Tibial artery (tissue), 4 donors: ENCODE measurements at regions not wholly inside any gene's neighbourhood (a gene's known extent, or its start where the extent isn't known, plus 50 kb on each side); places are given as distances from the start of the nearest gene placed in this dataset.

Experiments used
- DNase-seq, 2 donors: peaks; one replicate each; pipeline ENCODE4 v3.0.0-alpha.2; 2019
- H3K27ac ChIP-seq, 2 donors: fragments of 200-600 bp; sonication (generic) in 1 of 2; 1 replicate in 1 of 2; 2 replicates in 1 of 2; pipeline ENCODE4 v1.5.1; 2018 to 2019; ENCODE audit warnings: mild to moderate bottlenecking in 1 of 2
- H3K27me3 ChIP-seq, 2 donors: fragments of 200-600 bp; sonication (generic) in 1 of 2; one replicate each; pipeline versions ENCODE4 v1.5.1 to v1.6.0; 2016 to 2019
- H3K36me3 ChIP-seq, 3 donors: fragments of 200-600 bp; sonication (generic) in 2 of 3; one replicate each; pipeline ENCODE4 v1.5.1; 2016 to 2019; ENCODE audit warnings: mild to moderate bottlenecking in 2 of 3
- H3K4me1 ChIP-seq, 4 donors: fragments of 200-600 bp; sonication (generic) in 2 of 4; 1 replicate in 3 of 4; 2 replicates in 1 of 4; pipeline ENCODE4 v1.5.1; 2016 to 2019
- H3K4me3 ChIP-seq, 2 donors: fragments of 200-600 bp; sonication (generic) in 1 of 2; 1 replicate in 1 of 2; 2 replicates in 1 of 2; pipeline ENCODE4 v1.5.1; 2018 to 2019; ENCODE audit warnings: mild to moderate bottlenecking in 2 of 2
- H3K9me3 ChIP-seq, 3 donors: fragments of 200-600 bp; sonication (generic) in 1 of 3; one replicate each; pipeline ENCODE4 v1.5.1; 2016 to 2019
- intact Hi-C: fragments of 100-400 bp; cut with DNase I; formaldehyde crosslinking; loops from one replicate; pipeline ENCODE4 v1.15.0; 2023; ENCODE audit warnings: low total_unique reads
- TF ChIP-seq, protein P1 (sequence below), 2 experiments: fragments of 200-600 bp in 1 of 2; fragments of 450-650 bp in 1 of 2; IDR thresholded peaks; one replicate each; pipeline ENCODE4 v1.5.1; 2017 to 2019; ENCODE audit warnings: antibody characterized with exemption in 2 of 2, mild to moderate bottlenecking in 1 of 2, moderate library complexity in 1 of 2

DNA sequence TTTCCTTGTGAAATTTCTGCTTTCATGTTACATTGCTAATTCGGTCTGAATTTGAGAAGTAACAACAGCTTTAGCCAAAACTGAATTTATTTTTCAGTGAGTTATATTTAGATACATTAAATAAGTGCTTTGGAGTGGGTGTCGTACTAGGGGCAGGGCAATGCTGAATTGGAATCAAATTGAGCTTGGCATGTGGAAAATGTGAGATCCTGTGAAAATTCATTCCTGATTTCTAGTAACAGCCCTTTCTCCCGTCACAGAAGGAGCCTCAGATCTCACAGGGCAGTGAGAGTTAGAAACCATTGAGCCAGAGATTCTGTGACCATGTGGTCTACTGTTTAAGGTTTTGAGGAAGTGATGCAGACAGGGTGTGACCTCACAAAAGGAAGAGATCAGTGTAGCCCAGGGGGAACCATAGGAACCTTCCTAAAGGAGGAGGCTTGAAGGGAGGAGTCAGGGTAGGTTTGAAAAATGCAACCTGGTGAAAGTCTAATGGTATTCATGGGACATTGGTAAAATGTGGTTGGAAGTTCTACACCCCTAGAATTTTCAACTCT, 1136.8 kb downstream of the AACS start:
- Histone ChIP-seq H3K27ac (no peak overlapping the region), H3K36me3 (no peaks in the 10 kb centered on the region), H3K9me3 (no peaks in the 10 kb centered on the region), H3K4me3 (no peak overlapping the region), H3K27me3 (no peaks in the 10 kb centered on the region), H3K4me1 (no peaks in the 10 kb centered on the region)
- intact Hi-C loops, result no loop called here
- TF ChIP-seq, protein P1, sequence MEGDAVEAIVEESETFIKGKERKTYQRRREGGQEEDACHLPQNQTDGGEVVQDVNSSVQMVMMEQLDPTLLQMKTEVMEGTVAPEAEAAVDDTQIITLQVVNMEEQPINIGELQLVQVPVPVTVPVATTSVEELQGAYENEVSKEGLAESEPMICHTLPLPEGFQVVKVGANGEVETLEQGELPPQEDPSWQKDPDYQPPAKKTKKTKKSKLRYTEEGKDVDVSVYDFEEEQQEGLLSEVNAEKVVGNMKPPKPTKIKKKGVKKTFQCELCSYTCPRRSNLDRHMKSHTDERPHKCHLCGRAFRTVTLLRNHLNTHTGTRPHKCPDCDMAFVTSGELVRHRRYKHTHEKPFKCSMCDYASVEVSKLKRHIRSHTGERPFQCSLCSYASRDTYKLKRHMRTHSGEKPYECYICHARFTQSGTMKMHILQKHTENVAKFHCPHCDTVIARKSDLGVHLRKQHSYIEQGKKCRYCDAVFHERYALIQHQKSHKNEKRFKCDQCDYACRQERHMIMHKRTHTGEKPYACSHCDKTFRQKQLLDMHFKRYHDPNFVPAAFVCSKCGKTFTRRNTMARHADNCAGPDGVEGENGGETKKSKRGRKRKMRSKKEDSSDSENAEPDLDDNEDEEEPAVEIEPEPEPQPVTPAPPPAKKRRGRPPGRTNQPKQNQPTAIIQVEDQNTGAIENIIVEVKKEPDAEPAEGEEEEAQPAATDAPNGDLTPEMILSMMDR (IDR thresholded peaks at IDR 0.05), result no peak
- no peak for DNase-seq

DNA sequence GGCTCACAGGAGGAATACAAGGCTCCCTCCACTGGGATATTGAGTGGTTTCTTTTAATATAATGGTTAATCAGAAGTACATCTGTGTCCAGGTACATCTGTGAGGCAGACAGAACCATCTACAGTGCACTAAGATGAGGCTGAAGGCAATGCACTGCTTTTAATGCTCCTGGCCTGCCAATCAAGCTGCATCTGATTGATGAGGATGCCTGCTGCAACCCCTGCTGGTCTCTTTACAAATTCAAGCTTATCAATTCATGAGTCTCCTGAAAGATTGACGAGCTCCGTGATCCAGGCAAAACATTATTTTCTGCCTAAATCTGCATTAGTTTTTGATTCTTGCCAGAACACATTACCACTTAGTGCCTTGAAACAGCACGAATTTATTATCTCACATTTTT, 1139.1 kb downstream of the AACS start:
- intact Hi-C loops, result no loop called here
- no peaks in the 10 kb centered on the region for H3K36me3 ChIP-seq
- H3K27me3 ChIP-seq, result no peaks in the 10 kb centered on the region
- H3K9me3 ChIP-seq, result no peaks in the 10 kb centered on the region
- no peak overlapping the region for H3K4me3 ChIP-seq
- TF ChIP-seq, protein P1 (IDR thresholded peaks at IDR 0.05), result no peak
- no peak overlapping the region for H3K27ac ChIP-seq
- DNase-seq, result no peak
- H3K4me1 ChIP-seq, result no peaks in the 10 kb centered on the region

DNA sequence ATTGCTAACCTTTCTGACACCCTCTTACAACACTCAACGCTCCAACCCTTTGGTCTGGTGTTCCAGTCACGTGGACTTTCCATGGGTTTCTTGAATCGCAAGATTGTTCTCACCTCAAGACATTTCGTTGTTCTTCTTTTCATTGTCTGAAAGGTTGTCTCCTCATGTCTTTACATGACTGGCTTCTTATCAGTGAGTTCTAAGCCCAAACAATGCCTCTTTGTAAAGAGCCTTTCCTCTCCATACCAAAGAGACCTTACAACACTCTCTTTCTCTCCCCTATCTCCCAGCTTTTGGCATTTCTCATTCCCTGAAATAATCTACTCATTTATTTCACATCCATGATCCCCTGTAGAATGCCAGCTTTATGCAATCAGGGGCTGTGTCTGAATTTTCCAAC, 1144.8 kb downstream of the AACS start:
- Histone ChIP-seq H3K27me3 (no peaks in the 10 kb centered on the region), H3K9me3 (no peaks in the 10 kb centered on the region), H3K4me1 (no peaks in the 10 kb centered on the region), H3K36me3 (no peaks in the 10 kb centered on the region), H3K27ac (no peak overlapping the region), H3K4me3 (no peak overlapping the region)
- intact Hi-C loops, result no loop called here
- TF ChIP-seq, protein P1 (IDR thresholded peaks at IDR 0.05), result no peak
- DNase-seq, result no peak

DNA sequence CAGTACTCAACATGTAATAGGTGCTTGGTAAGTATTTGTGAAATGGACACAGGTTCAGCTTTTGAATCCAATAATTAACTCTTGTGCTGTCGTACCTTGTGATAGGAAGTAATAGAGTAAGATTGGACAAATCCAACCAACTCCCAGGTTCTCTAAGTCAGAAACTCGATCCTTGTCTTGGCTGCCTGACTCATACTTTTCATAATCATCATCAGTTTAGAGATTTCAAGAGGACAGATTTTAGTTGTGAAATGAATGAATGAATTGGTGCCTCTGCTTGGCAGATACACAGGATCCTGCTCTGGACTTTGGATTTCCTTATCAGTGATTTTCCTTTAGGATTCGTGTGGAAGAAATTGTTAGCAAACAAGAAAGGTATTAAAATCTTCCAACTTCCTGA, 1145.2 kb downstream of the AACS start:
- Histone ChIP-seq H3K36me3 (no peaks in the 10 kb centered on the region), H3K4me1 (no peaks in the 10 kb centered on the region), H3K4me3 (no peak overlapping the region), H3K27ac (no peak overlapping the region), H3K27me3 (no peaks in the 10 kb centered on the region), H3K9me3 (no peaks in the 10 kb centered on the region)
- intact Hi-C loops, result no loop called here
- DNase-seq, result no peak
- TF ChIP-seq, protein P1 (IDR thresholded peaks at IDR 0.05), result no peak

DNA sequence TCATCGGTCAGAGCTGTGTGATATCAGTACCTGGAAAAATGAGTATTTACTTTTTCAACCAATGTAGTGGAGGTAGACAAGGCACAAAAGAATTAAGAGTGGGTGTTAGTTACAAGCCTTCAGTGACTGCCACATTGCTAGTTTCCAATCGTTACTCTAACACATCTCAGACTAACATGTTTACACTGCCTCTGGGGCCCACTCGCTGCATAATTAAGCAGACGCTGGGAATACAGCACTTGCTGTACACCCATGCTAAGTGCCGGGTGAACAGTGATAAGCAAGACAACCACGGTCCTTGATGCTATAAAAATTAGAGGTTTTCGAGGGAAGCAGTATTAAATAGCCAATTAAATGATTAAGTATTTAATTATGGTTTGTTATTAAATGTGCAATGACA, 1147.6 kb downstream of the AACS start:
- intact Hi-C loops, result no loop called here
- DNase-seq, result no peak
- H3K4me3 ChIP-seq, result no peak overlapping the region
- TF ChIP-seq, protein P1 (IDR thresholded peaks at IDR 0.05), result no peak
- no peaks in the 10 kb centered on the region for H3K36me3 ChIP-seq
- no peaks in the 10 kb centered on the region for H3K4me1 ChIP-seq
- H3K27me3 ChIP-seq, result no peaks in the 10 kb centered on the region
- no peaks in the 10 kb centered on the region for H3K9me3 ChIP-seq
- no peak overlapping the region for H3K27ac ChIP-seq

DNA sequence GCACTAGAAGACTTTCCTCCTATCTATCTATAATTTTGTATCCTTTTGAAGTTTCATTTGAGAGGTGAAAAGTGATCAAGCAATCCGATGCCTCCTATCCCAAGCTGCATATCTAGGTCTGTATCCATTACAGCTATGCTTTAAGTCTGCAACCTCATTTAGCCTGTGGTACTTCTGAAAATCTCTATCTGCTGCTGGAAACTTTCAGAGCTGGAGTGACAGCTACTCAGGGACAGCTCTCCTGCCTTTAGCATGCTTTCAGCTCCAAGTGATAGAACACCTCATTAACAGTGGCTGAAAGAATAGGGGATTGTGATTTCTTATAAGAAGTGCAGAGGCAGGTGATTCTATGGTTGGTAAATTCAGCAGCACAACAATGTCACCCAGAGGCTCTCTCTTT, 1153.5 kb downstream of the AACS start:
- TF ChIP-seq, protein P1 (IDR thresholded peaks at IDR 0.05), result no peak
- no peak overlapping the region for H3K4me3 ChIP-seq
- no peaks in the 10 kb centered on the region for H3K9me3 ChIP-seq
- no peaks in the 10 kb centered on the region for H3K36me3 ChIP-seq
- intact Hi-C loops, result no loop called here
- no peaks in the 10 kb centered on the region for H3K4me1 ChIP-seq
- DNase-seq, result no peak
- H3K27ac ChIP-seq, result no peak overlapping the region
- H3K27me3 ChIP-seq, result no peaks in the 10 kb centered on the region
